ENCODE measurements at regions not wholly inside any gene's neighbourhood (a gene's known extent, or its start where the extent isn't known, plus 50 kb on each side); places are given as distances from the start of the nearest gene placed in this dataset.

DNA sequence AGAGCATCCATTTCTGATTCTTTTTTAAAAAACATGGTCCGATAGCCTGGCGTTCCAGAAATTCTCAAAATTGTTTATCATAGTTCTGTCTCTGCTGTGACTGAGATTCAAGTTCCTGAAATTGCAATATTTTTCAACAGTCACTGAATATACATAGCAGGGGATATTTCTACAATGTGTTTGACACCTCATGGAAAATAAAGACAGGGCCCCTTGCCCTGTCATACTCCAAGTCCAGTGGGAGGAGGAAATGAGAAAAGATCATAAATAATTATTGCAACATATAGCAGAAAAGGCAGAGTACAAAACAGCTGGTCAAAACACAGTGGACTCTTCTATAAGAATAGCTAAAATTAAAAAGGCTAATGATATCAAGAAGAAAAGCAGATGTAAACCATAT, 234.8 kb upstream of the SPTLC3 start:
- no peaks in the 10 kb centered on the region for H3K9me3 ChIP-seq (ENCODE audit: insufficient read depth, low read length, severe bottlenecking)
- H3K4me1 ChIP-seq (ENCODE audit: insufficient read depth, low read length) = no peaks in the 10 kb centered on the region
- no peak for DNase-seq
- H3K27me3 ChIP-seq (ENCODE audit: insufficient read depth, low read length, poor library complexity) = peaks cover 6% of the 10 kb centered on the region
- no peak for ATAC-seq (ENCODE audit: insufficient read depth, low read depth)
- H3K9ac ChIP-seq (ENCODE audit: low read depth, low read length) = no peak overlapping the region
- H2AFZ ChIP-seq (ENCODE audit: low read depth, low read length) = no peak overlapping the region
- TF ChIP-seq EZH2 (IDR thresholded peaks at IDR 0.05; ENCODE audit: borderline replicate concordance, low read depth, low read length, severe bottlenecking) = no peak
- TF ChIP-seq, protein P1, sequence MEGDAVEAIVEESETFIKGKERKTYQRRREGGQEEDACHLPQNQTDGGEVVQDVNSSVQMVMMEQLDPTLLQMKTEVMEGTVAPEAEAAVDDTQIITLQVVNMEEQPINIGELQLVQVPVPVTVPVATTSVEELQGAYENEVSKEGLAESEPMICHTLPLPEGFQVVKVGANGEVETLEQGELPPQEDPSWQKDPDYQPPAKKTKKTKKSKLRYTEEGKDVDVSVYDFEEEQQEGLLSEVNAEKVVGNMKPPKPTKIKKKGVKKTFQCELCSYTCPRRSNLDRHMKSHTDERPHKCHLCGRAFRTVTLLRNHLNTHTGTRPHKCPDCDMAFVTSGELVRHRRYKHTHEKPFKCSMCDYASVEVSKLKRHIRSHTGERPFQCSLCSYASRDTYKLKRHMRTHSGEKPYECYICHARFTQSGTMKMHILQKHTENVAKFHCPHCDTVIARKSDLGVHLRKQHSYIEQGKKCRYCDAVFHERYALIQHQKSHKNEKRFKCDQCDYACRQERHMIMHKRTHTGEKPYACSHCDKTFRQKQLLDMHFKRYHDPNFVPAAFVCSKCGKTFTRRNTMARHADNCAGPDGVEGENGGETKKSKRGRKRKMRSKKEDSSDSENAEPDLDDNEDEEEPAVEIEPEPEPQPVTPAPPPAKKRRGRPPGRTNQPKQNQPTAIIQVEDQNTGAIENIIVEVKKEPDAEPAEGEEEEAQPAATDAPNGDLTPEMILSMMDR (IDR thresholded peaks at IDR 0.05; ENCODE audit: borderline replicate concordance, extremely low read depth, low read length, poor library complexity, severe bottlenecking) = no peak
- H3K79me2 ChIP-seq (ENCODE audit: insufficient read depth, low read length) = no peaks in the 10 kb centered on the region
- H3K4me3 ChIP-seq (ENCODE audit: low read depth in 1 of 2, low read length in 2 of 2) = no peak overlapping the region
- H4K20me1 ChIP-seq (ENCODE audit: insufficient read depth, low read length) = no peaks in the 10 kb centered on the region
- no peak overlapping the region for H3K27ac ChIP-seq (ENCODE audit: low read length)
- H3K4me2 ChIP-seq (ENCODE audit: insufficient read depth, low read length) = no peak overlapping the region
- no peaks in the 10 kb centered on the region for H3K36me3 ChIP-seq (ENCODE audit: insufficient read depth, low read length)

DNA sequence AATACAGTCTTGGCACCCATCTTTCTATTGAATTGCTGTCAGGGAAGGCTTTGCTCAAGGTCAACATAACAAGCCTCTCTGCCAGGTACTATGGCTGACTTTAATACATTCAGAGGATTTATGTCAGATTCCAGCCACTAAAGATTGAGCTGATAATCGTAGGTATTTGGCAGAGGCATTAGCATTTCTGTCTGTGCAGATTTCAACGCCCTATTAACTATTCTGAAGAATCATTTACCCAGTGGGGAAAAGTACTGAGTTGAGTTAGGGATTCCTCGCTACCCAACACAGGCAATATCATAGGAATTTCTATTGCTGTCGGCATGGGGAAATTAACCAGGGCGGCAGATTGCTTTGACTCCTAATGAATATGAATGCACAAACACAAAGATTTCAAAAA, 233.7 kb upstream of the SPTLC3 start:
- no peak overlapping the region for H3K9ac ChIP-seq (ENCODE audit: low read depth, low read length)
- no peak for ATAC-seq (ENCODE audit: insufficient read depth, low read depth)
- no peak overlapping the region for H3K27ac ChIP-seq (ENCODE audit: low read length)
- H3K4me2 ChIP-seq (ENCODE audit: insufficient read depth, low read length) = no peak overlapping the region
- H3K4me1 ChIP-seq (ENCODE audit: insufficient read depth, low read length) = no peaks in the 10 kb centered on the region
- peaks cover 6% of the 10 kb centered on the region for H3K27me3 ChIP-seq (ENCODE audit: insufficient read depth, low read length, poor library complexity)
- no peak overlapping the region for H2AFZ ChIP-seq (ENCODE audit: low read depth, low read length)
- H3K4me3 ChIP-seq (ENCODE audit: low read depth in 1 of 2, low read length in 2 of 2) = no peak overlapping the region
- H3K9me3 ChIP-seq (ENCODE audit: insufficient read depth, low read length, severe bottlenecking) = no peaks in the 10 kb centered on the region
- no peaks in the 10 kb centered on the region for H3K79me2 ChIP-seq (ENCODE audit: insufficient read depth, low read length)
- no peaks in the 10 kb centered on the region for H4K20me1 ChIP-seq (ENCODE audit: insufficient read depth, low read length)
- TF ChIP-seq, protein P1 (IDR thresholded peaks at IDR 0.05; ENCODE audit: borderline replicate concordance, extremely low read depth, low read length, poor library complexity, severe bottlenecking) = no peak
- no peak for TF ChIP-seq EZH2 (IDR thresholded peaks at IDR 0.05; ENCODE audit: borderline replicate concordance, low read depth, low read length, severe bottlenecking)
- H3K36me3 ChIP-seq (ENCODE audit: insufficient read depth, low read length) = no peaks in the 10 kb centered on the region
- no peak for DNase-seq

DNA sequence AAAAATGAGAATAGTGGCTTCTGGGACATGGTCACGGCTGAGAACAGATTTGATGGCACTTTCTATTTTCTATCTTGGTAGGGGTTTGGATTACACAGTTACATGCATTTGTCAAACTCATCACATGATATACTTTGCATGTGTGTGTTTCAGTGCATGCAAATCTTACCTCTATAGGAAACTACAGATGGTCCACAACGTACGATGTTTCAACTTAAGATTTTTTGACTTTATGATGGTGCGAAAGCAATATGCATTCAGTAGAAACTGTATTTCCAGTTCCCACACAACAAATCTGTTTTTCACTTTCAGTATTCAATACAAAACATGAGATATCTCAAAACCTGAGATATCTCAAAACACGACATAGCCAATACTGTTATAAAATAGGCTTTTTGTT, 231.8 kb upstream of the SPTLC3 start:
- H3K9ac ChIP-seq (ENCODE audit: low read depth, low read length) = no peak overlapping the region
- peaks cover 6% of the 10 kb centered on the region for H3K27me3 ChIP-seq (ENCODE audit: insufficient read depth, low read length, poor library complexity)
- H3K36me3 ChIP-seq (ENCODE audit: insufficient read depth, low read length) = no peaks in the 10 kb centered on the region
- H2AFZ ChIP-seq (ENCODE audit: low read depth, low read length) = no peak overlapping the region
- no peaks in the 10 kb centered on the region for H4K20me1 ChIP-seq (ENCODE audit: insufficient read depth, low read length)
- H3K9me3 ChIP-seq (ENCODE audit: insufficient read depth, low read length, severe bottlenecking) = no peaks in the 10 kb centered on the region
- TF ChIP-seq EZH2 (IDR thresholded peaks at IDR 0.05; ENCODE audit: borderline replicate concordance, low read depth, low read length, severe bottlenecking) = no peak
- TF ChIP-seq, protein P1 (IDR thresholded peaks at IDR 0.05; ENCODE audit: borderline replicate concordance, extremely low read depth, low read length, poor library complexity, severe bottlenecking) = no peak
- DNase-seq (no peak), ATAC-seq (ENCODE audit: insufficient read depth, low read depth) (no peak)
- no peak overlapping the region for H3K4me3 ChIP-seq (ENCODE audit: low read depth in 1 of 2, low read length in 2 of 2)
- H3K27ac ChIP-seq (ENCODE audit: low read length) = no peak overlapping the region
- no peaks in the 10 kb centered on the region for H3K4me1 ChIP-seq (ENCODE audit: insufficient read depth, low read length)
- no peaks in the 10 kb centered on the region for H3K79me2 ChIP-seq (ENCODE audit: insufficient read depth, low read length)
- H3K4me2 ChIP-seq (ENCODE audit: insufficient read depth, low read length) = no peak overlapping the region

DNA sequence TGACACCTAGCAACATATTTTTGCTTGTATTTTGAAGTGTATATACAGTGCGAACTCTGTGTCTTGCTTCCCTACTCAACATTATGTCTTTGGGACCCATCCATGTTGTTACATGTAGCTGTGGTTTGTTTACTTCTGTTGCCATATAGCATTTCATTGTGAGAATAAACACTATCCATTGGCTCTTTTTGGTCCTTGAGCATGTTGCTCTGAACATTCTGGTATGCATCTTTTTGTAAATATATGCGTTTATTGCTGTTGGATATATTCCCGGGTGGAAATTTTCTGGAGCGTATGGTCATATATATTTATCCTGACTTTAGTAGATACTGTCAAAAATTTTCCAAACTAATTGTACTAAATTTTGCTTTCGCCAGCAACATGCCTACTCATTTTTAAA, 222.5 kb upstream of the SPTLC3 start:
- H3K79me2 ChIP-seq (ENCODE audit: insufficient read depth, low read length) = no peaks in the 10 kb centered on the region
- no peaks in the 10 kb centered on the region for H3K36me3 ChIP-seq (ENCODE audit: insufficient read depth, low read length)
- no peaks in the 10 kb centered on the region for H3K27me3 ChIP-seq (ENCODE audit: insufficient read depth, low read length, poor library complexity)
- TF ChIP-seq EZH2 (IDR thresholded peaks at IDR 0.05; ENCODE audit: borderline replicate concordance, low read depth, low read length, severe bottlenecking) = no peak
- TF ChIP-seq, protein P1 (IDR thresholded peaks at IDR 0.05; ENCODE audit: borderline replicate concordance, extremely low read depth, low read length, poor library complexity, severe bottlenecking) = no peak
- H3K4me3 ChIP-seq (ENCODE audit: low read depth in 1 of 2, low read length in 2 of 2) = no peak overlapping the region
- no peaks in the 10 kb centered on the region for H4K20me1 ChIP-seq (ENCODE audit: insufficient read depth, low read length)
- no peak overlapping the region for H2AFZ ChIP-seq (ENCODE audit: low read depth, low read length)
- no peak overlapping the region for H3K27ac ChIP-seq (ENCODE audit: low read length)
- H3K4me2 ChIP-seq (ENCODE audit: insufficient read depth, low read length) = no peak overlapping the region
- no peak for ATAC-seq (ENCODE audit: insufficient read depth, low read depth)
- no peak for DNase-seq
- H3K9me3 ChIP-seq (ENCODE audit: insufficient read depth, low read length, severe bottlenecking) = no peaks in the 10 kb centered on the region
- no peak overlapping the region for H3K9ac ChIP-seq (ENCODE audit: low read depth, low read length)
- no peaks in the 10 kb centered on the region for H3K4me1 ChIP-seq (ENCODE audit: insufficient read depth, low read length)
